BLaER1 (cell line): ENCODE measurements at regions not wholly inside any gene's neighbourhood (a gene's known extent, or its start where the extent isn't known, plus 50 kb on each side); places are given as distances from the start of the nearest gene placed in this dataset.

Experiments used
- H3K27ac ChIP-seq: shearing (Covaris generic); formaldehyde crosslinking; 2 replicates; pipeline ENCODE4 v1.8.1; 2022
- H3K27me3 ChIP-seq: shearing (Covaris generic); formaldehyde crosslinking; 2 replicates; pipeline ENCODE4 v1.8.1; 2022
- H3K36me3 ChIP-seq: shearing (Covaris generic); formaldehyde crosslinking; 2 replicates; pipeline ENCODE4 v1.8.1; 2022
- H3K4me1 ChIP-seq: shearing (Covaris generic); formaldehyde crosslinking; 2 replicates; pipeline ENCODE4 v1.8.1; 2022
- H3K4me2 ChIP-seq: shearing (Covaris generic); formaldehyde crosslinking; 2 replicates; pipeline ENCODE4 v1.8.1; 2022
- H3K4me3 ChIP-seq: shearing (Covaris generic); formaldehyde crosslinking; 2 replicates; pipeline ENCODE4 v1.8.1; 2022
- H3K9ac ChIP-seq: shearing (Covaris generic); formaldehyde crosslinking; 2 replicates; pipeline ENCODE4 v1.8.1; 2022
- H3K9me3 ChIP-seq: shearing (Covaris generic); formaldehyde crosslinking; 2 replicates; pipeline ENCODE4 v1.8.1; 2022
- H4K20me1 ChIP-seq: shearing (Covaris generic); formaldehyde crosslinking; 2 replicates; pipeline ENCODE4 v1.8.1; 2022
- Cebpa-rat ChIP-seq: shearing (Covaris generic); IDR thresholded peaks from 2 replicates; pipeline ENCODE4 v1.8.1; 2022

- Histone ChIP-seq H3K4me3 (no peak overlapping the region), H3K36me3 (no peaks in the 10 kb centered on the region), H3K27ac (no peak overlapping the region), H3K9me3 (no peaks in the 10 kb centered on the region), H3K27me3 (no peaks in the 10 kb centered on the region), H3K4me1 (peaks cover 7% of the 10 kb centered on the region), H3K4me2 (no peak overlapping the region), H4K20me1 (no peaks in the 10 kb centered on the region), H3K9ac (no peak overlapping the region)
- no peak for TF ChIP-seq Cebpa-rat
Observed at GRCh38 chr7:81420526-81421226, 349.2 kb downstream of the HGF start.

DNA sequence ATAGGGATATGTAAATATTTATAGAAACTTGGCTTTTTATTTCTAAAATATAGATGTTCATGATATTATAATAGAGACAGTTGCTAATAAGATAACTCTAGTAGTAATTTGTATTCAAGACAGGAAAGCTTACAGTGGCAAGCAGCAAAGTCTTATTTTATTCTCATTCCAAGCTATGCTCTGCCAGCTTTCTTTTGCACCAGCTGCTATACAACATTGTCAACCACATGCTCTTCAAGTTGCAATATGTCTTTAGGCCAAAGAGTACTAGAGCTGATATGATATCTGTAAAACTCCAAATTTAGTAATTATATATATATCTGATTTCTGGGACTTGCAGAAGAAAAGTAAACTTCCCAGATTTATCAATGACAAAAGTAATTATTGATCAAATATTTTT is 350.1 kb downstream of the HGF start:
- Histone ChIP-seq H3K9me3 (no peaks in the 10 kb centered on the region), H3K36me3 (no peaks in the 10 kb centered on the region), H4K20me1 (no peaks in the 10 kb centered on the region), H3K27me3 (no peaks in the 10 kb centered on the region), H3K27ac (no peak overlapping the region), H3K9ac (no peak overlapping the region), H3K4me2 (no peak overlapping the region), H3K4me3 (no peak overlapping the region), H3K4me1 (peaks cover 7% of the 10 kb centered on the region)
- TF ChIP-seq Cebpa-rat = no peak

DNA sequence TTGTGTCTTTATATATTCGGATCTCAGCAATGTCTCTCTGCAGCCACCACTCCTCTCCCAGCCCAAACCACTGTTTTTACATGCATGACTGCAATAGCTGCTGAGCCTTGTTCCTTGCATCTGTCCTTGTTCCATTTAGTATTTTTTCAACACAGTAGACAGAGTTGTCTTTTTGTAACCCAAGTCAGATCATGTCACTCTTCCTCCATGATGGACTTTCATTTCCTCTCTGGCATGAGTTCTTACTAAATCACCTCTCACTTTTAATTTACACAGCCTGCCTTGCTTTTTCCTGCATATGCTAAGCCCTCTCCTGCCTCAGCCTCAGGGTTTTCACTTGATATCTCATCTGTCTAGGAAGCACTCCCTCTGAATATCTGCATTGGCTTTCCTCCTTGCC is 353.2 kb downstream of the HGF start:
- Histone ChIP-seq H3K4me3 (no peak overlapping the region), H3K27ac (no peak overlapping the region), H3K4me1 (peaks cover 7% of the 10 kb centered on the region), H3K4me2 (no peak overlapping the region), H4K20me1 (no peaks in the 10 kb centered on the region), H3K9me3 (no peaks in the 10 kb centered on the region), H3K36me3 (no peaks in the 10 kb centered on the region), H3K27me3 (no peaks in the 10 kb centered on the region), H3K9ac (no peak overlapping the region)
- no peak for TF ChIP-seq Cebpa-rat

GRCh38 chr7:81415181-81415580 is 354.7 kb downstream of the HGF start:
- Histone ChIP-seq H3K4me2 (no peak overlapping the region), H3K27me3 (no peaks in the 10 kb centered on the region), H4K20me1 (no peaks in the 10 kb centered on the region), H3K4me3 (no peak overlapping the region), H3K9ac (no peak overlapping the region), H3K9me3 (no peaks in the 10 kb centered on the region), H3K27ac (no peak overlapping the region), H3K36me3 (no peaks in the 10 kb centered on the region), H3K4me1 (peaks cover 7% of the 10 kb centered on the region)
- TF ChIP-seq Cebpa-rat = no peak

GRCh38 chr7:81414411-81414810 is 355.4 kb downstream of the HGF start:
- Histone ChIP-seq H4K20me1 (no peaks in the 10 kb centered on the region), H3K4me1 (peaks cover 7% of the 10 kb centered on the region), H3K36me3 (no peaks in the 10 kb centered on the region), H3K27me3 (no peaks in the 10 kb centered on the region), H3K4me2 (no peak overlapping the region), H3K27ac (no peak overlapping the region), H3K4me3 (no peak overlapping the region), H3K9me3 (no peaks in the 10 kb centered on the region), H3K9ac (no peak overlapping the region)
- TF ChIP-seq Cebpa-rat = no peak

- H3K4me2 ChIP-seq = no peak overlapping the region
- TF ChIP-seq Cebpa-rat = no peak
- no peak overlapping the region for H3K4me3 ChIP-seq
- no peaks in the 10 kb centered on the region for H3K27me3 ChIP-seq
- no peaks in the 10 kb centered on the region for H3K4me1 ChIP-seq
- H3K9ac ChIP-seq = no peak overlapping the region
- H3K27ac ChIP-seq = no peak overlapping the region
- no peaks in the 10 kb centered on the region for H3K36me3 ChIP-seq
- no peaks in the 10 kb centered on the region for H3K9me3 ChIP-seq
- H4K20me1 ChIP-seq = no peaks in the 10 kb centered on the region
Observed at GRCh38 chr7:81410471-81411117, 359.3 kb downstream of the HGF start.

DNA sequence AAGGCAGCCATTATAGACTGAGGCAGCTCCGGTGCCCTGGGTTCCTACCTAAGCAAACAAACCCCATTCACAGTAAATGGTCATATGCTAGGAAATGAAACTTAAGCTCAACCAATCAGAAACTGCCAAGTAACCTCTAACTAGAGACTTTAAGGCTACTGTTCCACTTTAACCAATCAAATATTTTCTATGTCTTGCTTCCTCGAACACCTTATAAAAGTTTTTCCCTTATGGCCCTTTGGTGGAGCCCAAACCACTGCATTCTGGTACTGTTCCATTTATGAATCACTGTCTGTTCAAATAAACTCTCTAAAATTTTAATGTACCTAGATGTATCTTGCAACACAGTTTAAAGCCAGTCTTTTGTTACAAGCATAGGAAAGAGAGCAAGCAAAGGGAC is 361.1 kb downstream of the HGF start:
- no peaks in the 10 kb centered on the region for H3K9me3 ChIP-seq
- H3K4me1 ChIP-seq = no peaks in the 10 kb centered on the region
- H3K9ac ChIP-seq = no peak overlapping the region
- no peaks in the 10 kb centered on the region for H3K27me3 ChIP-seq
- no peak overlapping the region for H3K4me2 ChIP-seq
- no peaks in the 10 kb centered on the region for H4K20me1 ChIP-seq
- H3K4me3 ChIP-seq = no peak overlapping the region
- TF ChIP-seq Cebpa-rat = no peak
- no peak overlapping the region for H3K27ac ChIP-seq
- H3K36me3 ChIP-seq = no peaks in the 10 kb centered on the region

DNA sequence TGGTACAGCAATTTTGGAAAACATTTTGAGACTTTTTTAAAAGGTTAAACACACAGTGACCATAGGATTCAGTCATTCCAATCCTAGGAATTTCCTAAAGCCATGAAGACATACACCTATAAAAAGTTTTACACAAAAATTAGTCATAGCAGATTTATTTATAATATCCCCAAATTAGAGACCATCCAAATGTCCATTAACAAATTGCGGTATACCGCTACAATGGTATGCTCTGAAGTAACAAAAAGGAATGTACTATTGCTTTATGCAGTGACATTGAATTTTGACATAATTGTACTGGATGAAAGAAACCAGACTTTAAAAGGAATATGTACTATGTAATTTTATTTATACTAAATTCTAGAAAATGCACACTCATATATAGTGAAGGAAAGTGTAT is 362.8 kb downstream of the HGF start:
- Histone ChIP-seq H4K20me1 (no peaks in the 10 kb centered on the region), H3K4me3 (no peak overlapping the region), H3K4me2 (no peak overlapping the region), H3K27ac (no peak overlapping the region), H3K36me3 (no peaks in the 10 kb centered on the region), H3K9ac (no peak overlapping the region), H3K9me3 (no peaks in the 10 kb centered on the region), H3K4me1 (no peaks in the 10 kb centered on the region), H3K27me3 (no peaks in the 10 kb centered on the region)
- TF ChIP-seq Cebpa-rat = no peak

DNA sequence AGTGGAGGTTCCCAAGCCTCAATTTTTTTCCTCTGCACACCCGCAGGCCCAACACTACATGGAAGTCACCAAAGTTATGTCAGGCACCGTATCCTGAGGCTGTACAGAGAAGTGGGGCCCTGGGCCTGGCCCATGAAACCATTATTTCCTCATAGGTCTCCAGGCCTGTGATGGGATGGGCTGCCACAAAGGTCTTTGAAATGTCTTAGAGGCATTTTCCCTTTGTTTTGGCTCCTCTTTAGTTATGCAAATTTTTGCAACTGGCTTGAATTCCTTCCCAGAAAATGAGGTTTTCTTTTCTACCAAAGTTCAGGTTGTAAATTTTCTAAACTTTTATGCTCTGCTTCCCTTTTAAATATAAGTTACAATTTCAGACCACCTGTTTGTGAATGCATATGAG is 365.2 kb downstream of the HGF start:
- no peak overlapping the region for H3K4me3 ChIP-seq
- H3K9ac ChIP-seq = no peak overlapping the region
- H3K27ac ChIP-seq = no peak overlapping the region
- H4K20me1 ChIP-seq = no peaks in the 10 kb centered on the region
- no peaks in the 10 kb centered on the region for H3K9me3 ChIP-seq
- no peaks in the 10 kb centered on the region for H3K4me1 ChIP-seq
- no peak overlapping the region for H3K4me2 ChIP-seq
- TF ChIP-seq Cebpa-rat = no peak
- H3K36me3 ChIP-seq = no peaks in the 10 kb centered on the region
- H3K27me3 ChIP-seq = no peaks in the 10 kb centered on the region

- Histone ChIP-seq H3K36me3 (no peaks in the 10 kb centered on the region), H3K27ac (no peak overlapping the region), H3K27me3 (no peaks in the 10 kb centered on the region), H3K4me1 (no peaks in the 10 kb centered on the region), H3K4me2 (no peak overlapping the region), H3K9ac (no peak overlapping the region), H3K4me3 (no peak overlapping the region), H4K20me1 (no peaks in the 10 kb centered on the region), H3K9me3 (no peaks in the 10 kb centered on the region)
- TF ChIP-seq Cebpa-rat = no peak
Observed at GRCh38 chr7:81402227-81402626, 367.6 kb downstream of the HGF start.
